Fibroblast of lung (primary cell): ENCODE measurements at regions not wholly inside any gene's neighbourhood (a gene's known extent, or its start where the extent isn't known, plus 50 kb on each side); places are given as distances from the start of the nearest gene placed in this dataset.

Source experiments
- DNase-seq, 2 donors: peaks; one replicate each; pipeline versions ENCODE4 v3.0.0 to v3.0.0-alpha.2; 2010; ENCODE audit warnings: low read depth in 2 of 2
- H2AFZ ChIP-seq: 2 replicates; pipeline ENCODE4 v1.5.1; 2012; ENCODE audit warnings: low read length, control low read depth, inconsistent platforms
- H3K27ac ChIP-seq: 2 replicates; pipeline ENCODE4 v1.5.1; 2011; ENCODE audit warnings: low read length, control low read depth; ENCODE audit not compliant: insufficient read depth
- H3K27me3 ChIP-seq: 2 replicates; pipeline ENCODE4 v1.5.1; 2011; ENCODE audit warnings: mild to moderate bottlenecking, low read length; ENCODE audit not compliant: control insufficient read depth, insufficient read depth
- H3K36me3 ChIP-seq: 2 replicates; pipeline ENCODE4 v1.5.1; 2011; ENCODE audit warnings: low read length; ENCODE audit not compliant: control insufficient read depth, insufficient read depth
- H3K4me1 ChIP-seq: 2 replicates; pipeline ENCODE4 v1.5.1; 2011; ENCODE audit warnings: low read length; ENCODE audit not compliant: control insufficient read depth, insufficient read depth; ENCODE audit errors: extremely low read depth
- H3K4me2 ChIP-seq: 2 replicates; pipeline ENCODE4 v1.5.1; 2011; ENCODE audit warnings: low read length, control low read depth; ENCODE audit not compliant: insufficient read depth; ENCODE audit errors: extremely low read depth
- H3K4me3 ChIP-seq, 4 experiments: fragments of 200-600 bp in 1 of 4; sonication (generic) in 1 of 4; replicated peaks in 1 of 4; 2 replicates each; pipeline ENCODE4 v1.5.1; 2011 to 2016; ENCODE audit warnings: low read length in 4 of 4, low read depth in 3 of 4, mild to moderate bottlenecking in 3 of 4, control low read depth in 2 of 4, inconsistent platforms in 1 of 4, mixed read lengths in 1 of 4; ENCODE audit not compliant: insufficient read depth in 1 of 4; ENCODE audit errors: control extremely low read depth in 1 of 4
- H3K79me2 ChIP-seq: 2 replicates; pipeline ENCODE4 v1.5.1; 2012; ENCODE audit warnings: mild to moderate bottlenecking, low read length, inconsistent platforms; ENCODE audit not compliant: control insufficient read depth, insufficient read depth
- H3K9ac ChIP-seq: 2 replicates; pipeline ENCODE4 v1.5.1; 2011; ENCODE audit warnings: mild to moderate bottlenecking, low read length, control low read depth; ENCODE audit not compliant: insufficient read depth
- H3K9me3 ChIP-seq: 2 replicates; pipeline ENCODE4 v1.5.1; 2012; ENCODE audit warnings: low read depth, low read length; ENCODE audit not compliant: control insufficient read depth, insufficient read depth
- H4K20me1 ChIP-seq: 2 replicates; pipeline ENCODE4 v1.5.1; 2011; ENCODE audit warnings: low read length; ENCODE audit not compliant: control insufficient read depth, insufficient read depth; ENCODE audit errors: extremely low read depth
- EZH2 ChIP-seq: IDR thresholded peaks from 2 replicates; pipeline ENCODE4 v1.5.1; 2012; ENCODE audit warnings: low read length, control low read depth, mild to moderate bottlenecking; ENCODE audit errors: missing control alignments
- TF ChIP-seq, protein P1 (sequence below), 2 donors: IDR thresholded peaks in 1 of 2; conservative IDR thresholded peaks in 1 of 2; 1 replicate in 1 of 2; 2 replicates in 1 of 2; pipeline ENCODE4 v1.5.1; 2011 to 2012; ENCODE audit warnings: low read length in 2 of 2, control low read depth in 1 of 2, inconsistent platforms in 1 of 2, low read depth in 1 of 2, mild to moderate bottlenecking in 1 of 2

DNA sequence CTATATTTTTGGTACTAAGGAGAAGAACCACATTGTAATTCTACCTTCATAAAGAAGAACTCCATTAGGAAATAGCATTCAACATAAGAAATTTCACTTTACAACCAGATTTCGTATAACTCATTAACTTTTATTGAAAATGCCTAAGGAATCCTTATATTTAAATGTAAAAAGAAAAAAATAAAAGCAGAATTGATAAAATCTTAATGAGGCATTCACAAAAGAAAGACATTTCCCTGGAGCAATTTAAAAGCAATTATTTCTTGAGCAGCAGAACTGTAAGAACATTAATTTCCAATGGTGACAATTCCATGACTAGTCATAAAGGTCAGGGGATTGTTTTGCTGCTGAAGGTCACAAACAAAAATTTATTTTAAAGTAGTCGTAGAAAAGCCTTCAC lies 1192.8 kb upstream of the TMEM132C start:
- no peaks in the 10 kb centered on the region for H3K79me2 ChIP-seq
- H2AFZ ChIP-seq, result no peak overlapping the region
- no peaks in the 10 kb centered on the region for H4K20me1 ChIP-seq
- H3K9ac ChIP-seq, result no peak overlapping the region
- H3K27ac ChIP-seq, result no peak overlapping the region
- H3K4me1 ChIP-seq, result no peaks in the 10 kb centered on the region
- no peaks in the 10 kb centered on the region for H3K36me3 ChIP-seq
- no peak overlapping the region for H3K4me3 ChIP-seq
- H3K4me2 ChIP-seq, result no peak overlapping the region
- no peak for DNase-seq
- no peak for TF ChIP-seq EZH2
- TF ChIP-seq, protein P1, sequence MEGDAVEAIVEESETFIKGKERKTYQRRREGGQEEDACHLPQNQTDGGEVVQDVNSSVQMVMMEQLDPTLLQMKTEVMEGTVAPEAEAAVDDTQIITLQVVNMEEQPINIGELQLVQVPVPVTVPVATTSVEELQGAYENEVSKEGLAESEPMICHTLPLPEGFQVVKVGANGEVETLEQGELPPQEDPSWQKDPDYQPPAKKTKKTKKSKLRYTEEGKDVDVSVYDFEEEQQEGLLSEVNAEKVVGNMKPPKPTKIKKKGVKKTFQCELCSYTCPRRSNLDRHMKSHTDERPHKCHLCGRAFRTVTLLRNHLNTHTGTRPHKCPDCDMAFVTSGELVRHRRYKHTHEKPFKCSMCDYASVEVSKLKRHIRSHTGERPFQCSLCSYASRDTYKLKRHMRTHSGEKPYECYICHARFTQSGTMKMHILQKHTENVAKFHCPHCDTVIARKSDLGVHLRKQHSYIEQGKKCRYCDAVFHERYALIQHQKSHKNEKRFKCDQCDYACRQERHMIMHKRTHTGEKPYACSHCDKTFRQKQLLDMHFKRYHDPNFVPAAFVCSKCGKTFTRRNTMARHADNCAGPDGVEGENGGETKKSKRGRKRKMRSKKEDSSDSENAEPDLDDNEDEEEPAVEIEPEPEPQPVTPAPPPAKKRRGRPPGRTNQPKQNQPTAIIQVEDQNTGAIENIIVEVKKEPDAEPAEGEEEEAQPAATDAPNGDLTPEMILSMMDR (conservative IDR thresholded peaks at IDR 0.05 in 1 of 2, IDR thresholded peaks at IDR 0.05 in 1 of 2; ENCODE audit: low read depth in 1 of 2, low read length in 2 of 2), result no peak
- H3K9me3 ChIP-seq, result no peaks in the 10 kb centered on the region
- H3K27me3 ChIP-seq, result no peaks in the 10 kb centered on the region

DNA sequence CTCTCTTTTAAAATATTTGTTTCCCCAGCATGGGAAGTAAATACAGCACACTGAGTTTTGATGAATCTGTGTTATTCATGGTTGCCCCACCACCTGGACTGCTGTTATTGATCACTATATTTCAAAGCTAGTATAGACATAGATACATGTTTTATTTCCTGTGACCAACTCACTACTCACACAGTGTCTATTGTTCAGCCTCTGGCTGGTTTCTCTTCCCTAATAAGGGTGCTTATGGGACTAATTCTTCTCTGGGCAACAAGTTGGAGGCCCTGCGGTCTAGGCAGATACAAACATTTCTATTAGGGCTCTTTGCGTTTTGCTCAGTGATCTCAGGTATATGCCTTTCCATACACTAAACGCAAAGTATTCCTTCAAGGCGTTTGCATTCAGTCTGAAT lies 1191.0 kb upstream of the TMEM132C start:
- Histone ChIP-seq H3K4me1 (no peaks in the 10 kb centered on the region), H3K9me3 (no peaks in the 10 kb centered on the region), H2AFZ (no peak overlapping the region), H3K27me3 (no peaks in the 10 kb centered on the region), H3K79me2 (no peaks in the 10 kb centered on the region), H3K4me2 (no peak overlapping the region), H3K27ac (no peak overlapping the region), H3K4me3 (no peak overlapping the region), H3K9ac (no peak overlapping the region), H3K36me3 (no peaks in the 10 kb centered on the region), H4K20me1 (no peaks in the 10 kb centered on the region)
- TF ChIP-seq, protein P1 (conservative IDR thresholded peaks at IDR 0.05 in 1 of 2, IDR thresholded peaks at IDR 0.05 in 1 of 2; ENCODE audit: low read depth in 1 of 2, low read length in 2 of 2), result no peak
- TF ChIP-seq EZH2, result no peak
- no peak for DNase-seq

DNA sequence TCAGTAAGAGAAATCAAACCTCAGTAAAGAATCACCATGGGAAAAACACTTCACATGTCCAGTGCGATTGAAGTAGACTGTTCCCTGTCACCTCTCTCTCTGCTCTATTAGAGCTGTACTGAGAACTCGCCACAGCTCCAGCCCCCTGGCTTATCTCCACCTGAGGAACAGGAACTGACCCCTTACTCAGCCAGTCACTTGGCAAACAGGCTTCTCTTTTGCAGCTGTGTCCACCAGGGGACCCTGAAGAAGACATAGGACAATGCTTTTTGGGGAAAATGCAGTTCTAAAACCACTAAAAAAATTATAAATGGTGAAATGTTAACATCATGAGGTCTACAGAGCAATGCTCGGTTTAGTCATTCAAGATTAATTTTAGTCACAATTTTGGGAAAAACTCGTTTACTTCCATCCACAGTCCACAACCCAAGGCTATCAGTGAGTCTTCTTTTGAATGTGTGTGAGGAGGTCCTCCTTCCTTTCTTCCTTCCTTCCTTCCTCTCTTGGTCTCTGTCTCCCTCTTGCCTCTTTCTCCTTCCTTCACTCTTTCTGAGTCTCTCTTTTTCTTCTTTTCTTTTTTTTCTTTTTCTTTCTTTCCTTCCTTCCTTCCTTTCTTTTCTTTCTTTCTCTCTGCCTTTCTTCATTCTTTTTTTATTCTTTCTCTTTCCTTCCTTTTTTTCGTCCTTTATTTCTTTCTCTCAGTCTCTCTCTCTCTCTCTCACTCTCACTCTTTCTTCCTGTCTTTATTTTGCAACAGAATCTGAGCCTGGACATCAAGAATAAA lies 1189.5 kb upstream of the TMEM132C start:
- no peaks in the 10 kb centered on the region for H3K27me3 ChIP-seq
- H3K4me1 ChIP-seq, result no peaks in the 10 kb centered on the region
- H3K4me2 ChIP-seq, result no peak overlapping the region
- H3K9ac ChIP-seq, result no peak overlapping the region
- DNase-seq, result no peak
- no peak overlapping the region for H3K27ac ChIP-seq
- H3K4me3 ChIP-seq, result no peak overlapping the region
- no peaks in the 10 kb centered on the region for H3K36me3 ChIP-seq
- no peaks in the 10 kb centered on the region for H3K9me3 ChIP-seq
- H2AFZ ChIP-seq, result no peak overlapping the region
- no peaks in the 10 kb centered on the region for H3K79me2 ChIP-seq
- TF ChIP-seq, protein P1 (conservative IDR thresholded peaks at IDR 0.05 in 1 of 2, IDR thresholded peaks at IDR 0.05 in 1 of 2; ENCODE audit: low read depth in 1 of 2, low read length in 2 of 2), result no peak
- no peak for TF ChIP-seq EZH2
- H4K20me1 ChIP-seq, result no peaks in the 10 kb centered on the region
